ENCODE measurements at regions not wholly inside any gene's neighbourhood (a gene's known extent, or its start where the extent isn't known, plus 50 kb on each side); places are given as distances from the start of the nearest gene placed in this dataset.

- WGBS, 2 donors, result 74 to 79% methylated on average over 3 of the region's 3 CpGs
- intact Hi-C loops (cut with DNase I), result no loop called here
Observed at GRCh38 chrX:57984620-57985019, 74.4 kb upstream of the ZXDA start.

GRCh38 chrX:57977992-57978391, 67.7 kb upstream of the ZXDA start:
- Histone ChIP-seq H3K4me3 (no peak overlapping the region), H3K27me3 (peaks cover 0 to 12% (median 0%) of the 10 kb centered on the region in 7 donors), H3K9me3 (no peaks in the 10 kb centered on the region), H3K36me3 (no peaks in the 10 kb centered on the region), H3K27ac (no peak overlapping the region), H3K4me1 (no peaks in the 10 kb centered on the region)
- ATAC-seq (no peak), DNase-seq (no peak)
- peak in 4 of 9 donors; percentile 15 to 28 (median 20) for TF ChIP-seq CTCF (IDR thresholded peaks at IDR 0.05)
- intact Hi-C loops (cut with DNase I), result no loop called here
- WGBS, 2 donors, result 43 to 49% methylated on average over 6 of the region's 6 CpGs

More at GRCh38 chrX:57984620-57985019, 74.4 kb upstream of the ZXDA start:
- ATAC-seq, result no peak
- Histone ChIP-seq H3K4me3 (no peak overlapping the region), H3K27ac (no peak overlapping the region), H3K36me3 (no peaks in the 10 kb centered on the region), H3K27me3 (no peaks in the 10 kb centered on the region), H3K9me3 (peaks cover 0 to 37% (median 0%) of the 10 kb centered on the region in 11 donors), H3K4me1 (no peaks in the 10 kb centered on the region)
- no peak for DNase-seq
- TF ChIP-seq CTCF (IDR thresholded peaks at IDR 0.05), result no peak

GRCh38 chrX:57964975-57965374, 54.7 kb upstream of the ZXDA start:
- WGBS, 2 donors, result 44 to 63% methylated on average over 1 of the region's 1 CpG
- ATAC-seq, result no peak
- no peak for DNase-seq
- no peak for TF ChIP-seq CTCF (IDR thresholded peaks at IDR 0.05)
- H3K4me3 ChIP-seq, result no peak overlapping the region
- intact Hi-C loops (cut with DNase I), result no loop called here
- H3K9me3 ChIP-seq, result peaks cover 0 to 48% (median 0%) of the 10 kb centered on the region in 11 donors
- no peak overlapping the region for H3K27ac ChIP-seq
- no peaks in the 10 kb centered on the region for H3K27me3 ChIP-seq
- no peaks in the 10 kb centered on the region for H3K4me1 ChIP-seq
- no peaks in the 10 kb centered on the region for H3K36me3 ChIP-seq

Measured in heart right ventricle (tissue), 16 donors.